ENCODE measurements at regions not wholly inside any gene's neighbourhood (a gene's known extent, or its start where the extent isn't known, plus 50 kb on each side); places are given as distances from the start of the nearest gene placed in this dataset.
A peak's percentile ranks its signal among the peaks of the same experiment; 100 is the strongest.
"Not testable (repeated sequence)": the region's sequence is repeated elsewhere in the genome, so short reads cannot be mapped to it uniquely, and the experiment has no call there.

DNA sequence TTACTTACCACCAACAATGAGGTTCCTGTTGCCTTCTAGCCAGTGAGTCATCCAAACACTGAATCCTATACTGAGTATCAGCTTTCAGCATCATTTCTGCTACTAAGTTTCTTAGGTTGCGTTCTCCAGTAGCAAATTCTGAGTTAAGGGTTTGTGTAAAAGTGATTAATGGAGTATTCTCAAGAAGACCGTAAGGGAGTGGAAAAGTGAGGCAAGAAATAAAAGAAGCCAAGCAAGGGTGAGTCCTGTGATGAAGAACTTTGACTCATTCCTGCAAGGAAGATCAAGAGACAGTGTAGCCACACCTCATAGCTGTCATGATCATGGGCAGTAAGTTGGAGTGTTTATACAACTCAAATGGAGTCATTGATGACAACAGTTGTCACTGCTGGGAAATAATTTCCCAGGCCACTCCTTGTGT is 446.2 kb downstream of the RAPGEF2 start:
- DNase-seq (ENCODE audit: low spot score) = no peak

DNA sequence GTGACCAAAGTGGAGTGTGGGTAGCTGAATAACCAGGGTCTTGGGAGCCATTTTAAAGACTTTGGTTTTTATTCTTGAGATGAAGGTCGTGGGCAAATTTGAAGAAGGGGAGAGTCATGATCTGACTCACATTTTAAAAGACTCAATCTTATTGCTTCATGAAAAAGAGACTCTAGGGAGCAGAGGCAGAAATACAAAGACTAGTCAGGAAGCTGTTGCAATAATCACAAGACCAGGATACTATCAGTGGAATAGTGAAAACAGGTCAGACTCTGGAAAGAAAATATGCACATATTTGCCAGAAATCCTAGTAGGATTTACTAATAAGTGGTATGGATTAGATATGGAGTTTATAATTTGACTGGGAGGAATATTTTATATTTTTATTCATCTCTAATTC is 448.4 kb downstream of the RAPGEF2 start:
- peak; percentile 63 for DNase-seq (ENCODE audit: low spot score)

DNA sequence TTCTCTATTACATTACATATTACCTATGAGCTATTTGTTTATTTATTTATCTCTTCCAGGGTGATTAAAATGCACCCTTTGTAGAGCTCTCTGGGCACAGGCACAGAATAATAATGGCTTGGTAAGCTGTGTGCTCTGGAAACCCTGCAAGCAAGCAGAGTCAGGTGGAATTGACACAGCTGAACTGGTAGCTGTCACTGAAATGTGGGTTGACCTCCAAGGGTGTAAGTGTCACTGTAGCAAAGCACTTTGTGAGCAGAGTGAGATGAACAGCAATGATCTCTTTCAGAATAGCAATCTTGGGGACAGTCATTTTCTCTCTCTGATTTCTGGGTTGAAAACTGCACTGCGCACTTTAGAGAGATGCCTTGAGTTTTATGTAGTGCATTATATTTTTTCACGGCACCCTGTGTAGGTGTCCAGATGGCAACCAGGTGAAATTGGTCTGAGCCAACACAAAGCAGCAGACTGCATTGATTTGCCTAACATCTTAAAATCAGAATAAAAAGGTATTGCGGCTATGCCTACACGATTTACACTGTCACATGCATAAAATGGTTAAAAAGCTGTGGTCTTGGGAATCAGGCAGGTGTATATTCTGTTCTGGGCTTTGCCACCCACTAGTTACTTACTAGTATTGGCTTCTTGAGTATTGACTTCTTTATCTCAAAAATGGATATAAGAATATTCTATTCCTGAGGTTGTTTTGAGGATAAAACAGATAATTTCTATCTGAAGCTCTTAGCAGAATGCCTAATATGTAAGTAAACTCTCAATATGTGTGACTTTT is 450.3 kb downstream of the RAPGEF2 start:
- DNase-seq (ENCODE audit: low spot score) = no peak

DNA sequence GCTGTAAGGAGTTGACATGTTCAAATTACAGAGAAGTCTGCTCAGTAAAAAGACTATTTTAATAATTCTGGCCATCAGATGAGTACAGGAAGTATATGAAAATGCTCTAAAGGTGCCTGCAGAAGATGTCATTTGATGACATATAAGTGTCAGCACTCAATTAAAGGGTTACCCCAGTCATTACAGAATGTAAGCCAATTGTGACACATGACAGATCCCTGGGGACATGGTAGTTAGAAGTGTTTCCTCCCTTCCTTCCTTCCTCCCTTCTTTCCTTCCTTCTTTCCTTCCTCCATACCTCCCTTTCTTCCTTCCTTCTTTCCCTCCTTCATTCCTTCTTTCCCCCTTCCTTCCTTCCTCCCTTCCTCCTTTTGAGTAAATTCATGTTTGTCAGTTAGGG is 453.0 kb downstream of the RAPGEF2 start:
- DNase-seq (ENCODE audit: low spot score) = no peak

DNA sequence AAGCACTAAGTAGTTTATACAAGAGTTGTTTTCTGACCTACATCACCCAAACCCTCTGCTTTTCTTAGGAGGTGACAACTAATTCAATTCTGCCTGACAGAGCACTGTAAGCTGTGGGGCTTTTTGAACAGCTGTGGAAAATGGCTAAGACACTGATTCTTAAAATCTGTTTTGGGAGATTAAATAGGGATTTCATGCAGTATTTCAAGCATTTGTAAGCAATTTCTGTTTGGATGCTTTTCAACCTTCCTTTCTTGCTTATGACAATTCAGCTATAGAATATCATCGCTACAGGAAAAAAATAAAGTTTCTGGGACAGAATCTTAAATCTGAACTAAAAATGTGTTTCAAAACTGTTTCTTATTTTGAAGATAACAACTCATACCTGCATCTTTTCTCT is 459.5 kb downstream of the RAPGEF2 start:
- peak; percentile 15 for DNase-seq (ENCODE audit: low spot score)

DNA sequence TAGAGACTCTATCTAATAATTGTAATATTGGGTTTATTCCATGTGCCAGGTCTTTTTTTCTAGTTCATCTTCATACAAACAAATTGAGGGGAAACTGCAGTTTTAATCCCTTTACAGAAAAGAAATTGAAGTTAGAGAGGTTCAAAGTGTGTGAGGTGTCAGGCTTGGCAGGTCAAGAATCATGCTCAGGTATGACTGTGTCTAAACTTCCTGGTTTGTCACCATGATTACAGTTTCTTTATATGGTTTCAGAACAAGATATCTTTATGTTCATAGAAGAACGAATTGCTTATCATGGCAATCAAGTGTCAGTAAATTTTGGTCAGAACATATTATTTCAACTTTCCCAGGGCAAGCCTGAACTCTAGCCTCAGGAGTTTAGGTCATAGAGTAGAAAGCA is 460.4 kb downstream of the RAPGEF2 start:
- DNase-seq (ENCODE audit: low spot score) = no peak

DNA sequence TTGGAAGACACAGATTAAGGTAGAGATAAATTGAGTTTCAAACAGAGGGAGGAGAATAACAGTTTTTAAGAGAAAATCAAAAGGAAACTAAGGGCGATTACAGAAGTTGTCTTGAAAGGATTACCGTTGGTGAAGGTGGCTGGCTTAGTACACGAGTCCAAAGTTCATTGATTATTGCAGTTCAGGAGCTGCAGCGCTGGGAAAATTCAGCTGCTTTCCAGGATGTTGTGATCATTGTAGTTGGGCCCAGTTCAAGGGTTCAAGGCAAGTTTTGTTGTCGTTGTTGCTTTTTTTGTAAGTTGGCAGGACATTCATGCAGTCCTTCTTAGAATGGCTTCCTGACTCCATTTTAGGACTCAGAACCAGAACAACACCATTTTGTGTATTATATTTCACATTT is 461.7 kb downstream of the RAPGEF2 start:
- no peak for DNase-seq (ENCODE audit: low spot score)

DNA sequence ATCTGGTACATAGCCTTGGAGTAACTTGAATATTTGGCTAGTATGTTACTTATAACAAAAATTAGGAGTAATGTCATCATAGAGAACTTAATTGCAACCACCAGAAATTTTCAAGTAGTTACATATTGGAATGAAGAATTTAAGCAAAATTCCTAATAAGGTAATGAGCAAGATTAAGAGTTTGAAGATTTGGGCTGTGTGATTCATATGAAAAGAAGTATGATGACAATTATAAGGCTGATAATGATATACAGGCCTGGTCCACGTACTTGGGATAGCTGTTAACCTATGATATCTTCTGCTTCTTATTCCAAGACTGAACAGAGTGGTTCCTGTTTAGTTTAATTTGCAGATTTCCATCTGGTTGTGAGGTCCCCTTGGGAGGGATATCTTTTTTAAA is 463.9 kb downstream of the RAPGEF2 start:
- DNase-seq (ENCODE audit: low spot score) = no peak

DNA sequence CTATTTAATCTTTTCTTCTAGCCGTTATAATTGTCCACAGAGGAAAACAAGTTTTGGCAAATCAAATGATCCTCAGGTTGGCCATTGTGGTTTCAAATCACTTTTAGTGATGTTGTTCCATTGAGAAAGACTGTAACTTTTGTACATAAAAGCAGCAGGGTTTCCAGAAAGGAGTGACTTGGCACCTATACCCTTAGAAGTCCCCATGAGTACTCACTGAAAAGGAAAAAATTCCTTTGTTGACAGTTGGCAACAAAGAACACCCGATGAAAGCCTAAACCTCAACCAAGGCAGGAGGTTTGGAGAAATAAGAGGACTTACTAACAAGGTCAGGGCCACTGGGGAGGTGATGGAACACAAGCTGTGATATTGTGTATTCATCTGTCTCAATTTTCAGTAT is 474.4 kb downstream of the RAPGEF2 start:
- DNase-seq (ENCODE audit: low spot score) = no peak

DNA sequence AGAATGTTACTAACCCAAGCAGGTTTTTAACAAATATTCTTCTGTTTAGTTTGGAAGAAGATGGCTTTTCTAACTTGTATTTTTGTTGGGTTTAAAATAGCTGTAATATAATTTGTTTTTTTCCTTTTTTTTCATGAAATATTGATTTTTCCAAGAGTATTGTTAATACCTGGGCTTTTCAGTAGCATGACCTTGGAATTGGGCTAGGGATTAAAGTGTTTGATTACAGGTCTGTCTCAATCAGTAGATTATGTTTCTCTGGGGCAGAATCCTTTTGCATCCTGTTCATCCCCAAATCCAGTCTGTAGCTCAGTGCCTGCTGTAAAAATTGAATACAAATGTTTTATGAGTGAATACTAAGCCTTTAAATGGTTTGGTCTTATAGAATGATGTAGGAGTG is 479.8 kb downstream of the RAPGEF2 start:
- peak; percentile 13 for DNase-seq (ENCODE audit: low spot score)

DNA sequence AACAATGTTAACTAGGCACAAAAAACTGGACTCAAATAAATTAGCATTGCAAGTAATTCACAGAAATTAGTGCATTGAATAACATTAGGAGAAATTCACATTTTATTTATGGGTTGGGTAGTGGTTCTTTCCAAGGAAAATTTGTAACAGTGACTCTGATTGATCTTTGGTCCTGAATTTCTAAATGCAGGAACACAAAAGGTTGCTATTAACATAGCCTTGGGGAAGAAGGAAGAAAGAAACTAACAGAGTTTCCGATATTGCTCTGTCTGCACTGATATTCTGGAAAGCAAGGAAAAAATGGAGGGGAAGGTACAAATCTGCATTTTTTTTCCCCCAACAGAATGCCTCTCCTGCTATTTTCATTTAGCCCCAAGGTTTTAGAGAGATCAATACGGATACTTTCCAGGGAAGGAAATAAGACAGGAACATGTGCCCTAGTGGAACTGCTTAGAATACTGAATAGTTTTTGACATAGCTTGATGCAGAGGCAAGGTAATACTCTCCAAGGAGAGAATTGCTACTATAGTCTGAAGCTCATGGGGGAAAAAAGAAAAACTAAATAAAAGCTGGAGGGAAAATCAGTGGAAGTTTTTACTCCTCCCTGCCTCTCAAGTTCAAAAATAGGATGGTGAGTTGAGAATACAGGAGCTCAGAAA is 490.1 kb downstream of the RAPGEF2 start:
- DNase-seq (ENCODE audit: low spot score) = no peak

DNA sequence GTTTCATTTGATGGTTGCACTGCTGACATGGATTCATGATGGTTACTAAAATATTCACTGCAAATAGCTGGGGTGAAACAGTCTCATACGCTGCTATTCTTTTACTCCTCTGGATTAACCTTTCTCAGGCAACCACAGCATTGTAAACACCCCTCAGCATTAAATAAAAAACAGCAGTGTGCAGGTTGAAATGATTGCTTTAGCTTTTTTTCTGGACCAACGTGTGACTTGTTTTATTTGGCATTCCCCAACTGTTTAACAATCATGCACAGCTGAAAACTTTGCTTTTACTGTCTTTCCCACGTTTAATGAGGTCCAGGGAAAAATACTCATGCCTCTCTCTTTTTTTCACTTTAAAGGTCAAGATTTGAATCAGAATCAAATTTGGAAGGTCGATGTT is 490.8 kb downstream of the RAPGEF2 start:
- DNase-seq (ENCODE audit: low spot score) = no peak

DNA sequence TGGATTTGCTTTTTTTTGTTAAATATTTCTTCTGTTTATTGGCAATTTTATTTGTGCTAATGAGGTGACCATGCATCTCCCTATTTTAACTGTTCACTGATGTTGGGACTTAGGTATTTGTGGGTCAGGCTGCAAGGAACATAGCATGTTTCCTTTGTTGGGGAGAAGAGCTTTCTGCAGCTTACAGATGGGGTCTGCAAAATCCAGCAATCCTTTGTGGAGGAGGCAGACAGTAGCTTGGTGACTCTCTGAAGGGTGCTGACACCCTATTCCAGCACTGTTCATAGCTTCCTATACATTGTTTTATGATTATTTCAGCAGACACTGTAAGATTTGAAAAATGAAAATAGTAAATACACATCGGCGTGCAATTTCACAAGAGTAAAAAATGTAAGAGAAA is 491.7 kb downstream of the RAPGEF2 start:
- no peak for DNase-seq (ENCODE audit: low spot score)

DNA sequence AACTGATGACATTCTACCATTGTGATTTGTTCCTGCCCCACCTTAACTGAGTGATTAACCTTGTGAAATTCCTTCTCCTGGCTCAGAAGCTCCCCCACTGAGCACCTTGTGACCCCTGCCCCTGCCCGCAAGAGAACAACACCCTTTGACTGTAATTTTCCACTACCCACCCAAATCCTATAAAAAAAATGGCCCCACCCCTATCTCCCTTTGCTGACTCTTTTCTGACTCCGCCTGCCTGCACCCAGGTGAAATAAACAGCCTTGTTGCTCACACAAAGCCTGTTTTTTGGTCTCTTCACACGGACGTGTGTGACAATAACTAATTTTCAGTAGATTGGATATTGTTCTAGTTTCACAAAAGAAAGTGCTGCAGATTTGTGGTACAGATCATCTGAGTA is 492.2 kb downstream of the RAPGEF2 start:
- not testable (repeated sequence) for DNase-seq (ENCODE audit: low spot score)

DNA sequence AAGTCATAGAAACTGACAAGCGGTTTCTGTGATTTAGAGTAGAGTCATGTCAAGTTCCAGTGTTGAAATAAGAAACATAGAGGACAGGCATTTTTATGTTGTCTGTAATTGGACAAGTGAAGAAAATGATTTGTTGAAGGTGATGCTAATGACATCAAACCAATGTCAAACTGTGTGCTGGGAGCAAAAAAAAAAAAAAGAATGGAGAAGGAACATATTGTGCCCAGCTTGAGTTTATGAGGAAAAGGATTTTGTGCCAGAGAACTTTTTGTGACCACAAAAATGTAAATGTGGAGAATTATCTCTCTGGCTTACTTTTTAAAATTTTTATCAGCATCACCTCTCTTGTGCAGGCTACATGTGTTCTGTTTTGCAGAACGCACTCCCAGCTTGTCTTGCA is 495.7 kb downstream of the RAPGEF2 start:
- no peak for DNase-seq (ENCODE audit: low spot score)

DNA sequence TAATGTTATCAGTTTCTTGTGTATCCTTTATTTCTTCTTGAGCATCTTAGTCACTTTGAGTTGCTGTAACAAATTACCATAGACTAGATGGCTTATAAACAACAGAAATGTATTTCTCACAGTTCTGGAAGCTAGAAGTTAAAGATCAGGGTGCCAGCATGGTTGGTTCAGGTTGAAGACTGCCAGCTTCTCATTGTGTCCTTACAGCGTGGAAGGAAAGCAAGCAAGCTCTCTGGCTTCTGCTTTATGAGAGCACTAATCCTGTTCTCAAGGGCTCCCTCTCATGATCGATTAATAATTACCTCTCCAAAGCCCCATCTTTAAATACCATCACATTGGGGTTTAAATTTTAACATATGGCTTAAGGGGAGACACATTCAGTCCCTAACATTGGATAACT is 497.2 kb downstream of the RAPGEF2 start:
- DNase-seq (ENCODE audit: low spot score) = no peak

DNA sequence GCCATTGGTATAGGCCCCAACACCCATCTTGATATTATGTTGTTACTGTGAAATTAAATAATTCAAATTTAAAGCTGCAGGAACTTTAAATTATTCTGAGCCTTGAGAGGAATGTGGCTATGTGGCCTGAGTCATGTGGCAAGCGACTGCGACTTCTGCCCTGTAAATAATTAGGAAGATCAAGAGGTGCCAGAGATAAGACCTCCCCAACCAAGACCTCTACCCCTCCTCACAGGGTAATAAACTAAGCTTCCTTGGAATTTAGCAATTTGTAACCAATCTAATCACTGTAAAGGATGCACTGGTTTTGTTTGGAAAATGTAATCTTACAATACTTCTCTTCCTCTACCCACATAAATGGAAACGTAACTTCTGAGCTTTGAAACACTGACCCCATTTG is 501.9 kb downstream of the RAPGEF2 start:
- no peak for DNase-seq (ENCODE audit: low spot score)

DNA sequence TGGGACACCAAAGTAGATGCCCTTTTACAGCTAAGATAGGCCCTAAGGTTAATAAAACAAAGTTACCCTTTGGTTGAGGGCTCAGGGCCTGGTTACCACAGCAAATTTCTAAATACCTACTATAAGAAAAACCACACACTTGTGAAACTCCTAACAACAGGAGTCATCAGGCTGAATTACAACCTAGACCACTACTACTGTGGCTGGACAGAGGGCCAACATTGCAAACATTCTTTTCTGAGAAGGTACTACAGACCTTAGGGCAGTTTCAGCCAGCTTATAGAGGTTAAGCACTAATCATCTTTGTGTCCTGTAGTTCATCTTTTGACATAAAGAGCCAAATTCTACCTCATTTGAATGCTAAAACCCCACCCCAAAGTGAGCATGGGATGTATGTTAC is 504.0 kb downstream of the RAPGEF2 start:
- no peak for DNase-seq (ENCODE audit: low spot score)

DNA sequence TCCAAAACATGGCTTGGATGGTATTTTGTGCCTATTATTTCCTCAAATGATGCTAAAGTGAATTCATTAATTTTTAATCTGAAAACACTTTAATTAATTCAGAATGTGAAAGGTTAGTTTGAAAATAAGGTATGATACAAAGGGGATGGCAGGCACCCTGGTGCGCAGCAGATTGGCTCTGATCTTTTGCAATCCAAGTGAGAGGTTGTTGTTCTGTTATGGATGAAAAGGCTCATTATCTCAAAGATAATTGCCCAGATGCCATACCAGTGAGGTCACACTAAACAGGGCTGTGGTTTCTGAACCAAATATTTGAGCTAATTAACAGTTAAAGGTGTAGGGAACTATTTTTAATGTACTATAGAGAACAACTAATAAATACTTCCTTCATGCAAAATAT is 504.9 kb downstream of the RAPGEF2 start:
- no peak for DNase-seq (ENCODE audit: low spot score)

DNA sequence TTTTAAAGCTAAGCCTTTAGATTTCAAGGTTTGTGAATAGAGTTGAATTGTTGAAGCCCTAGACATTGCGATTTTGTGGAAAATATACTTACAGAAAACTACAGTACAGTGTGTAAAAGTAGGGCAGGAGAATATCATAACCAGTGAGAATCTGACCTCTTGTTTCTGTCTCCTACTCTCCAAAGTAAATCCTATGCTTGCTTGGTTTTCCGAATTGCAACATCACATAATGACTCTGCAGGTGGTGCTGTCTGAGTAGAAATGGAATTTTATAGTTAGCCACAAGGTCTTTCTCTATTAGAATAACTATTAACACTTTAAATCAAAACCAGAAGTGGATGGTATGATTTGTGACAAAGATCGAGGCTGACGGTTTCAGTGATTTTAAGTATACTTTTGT is 505.6 kb downstream of the RAPGEF2 start:
- no peak for DNase-seq (ENCODE audit: low spot score)

DNA sequence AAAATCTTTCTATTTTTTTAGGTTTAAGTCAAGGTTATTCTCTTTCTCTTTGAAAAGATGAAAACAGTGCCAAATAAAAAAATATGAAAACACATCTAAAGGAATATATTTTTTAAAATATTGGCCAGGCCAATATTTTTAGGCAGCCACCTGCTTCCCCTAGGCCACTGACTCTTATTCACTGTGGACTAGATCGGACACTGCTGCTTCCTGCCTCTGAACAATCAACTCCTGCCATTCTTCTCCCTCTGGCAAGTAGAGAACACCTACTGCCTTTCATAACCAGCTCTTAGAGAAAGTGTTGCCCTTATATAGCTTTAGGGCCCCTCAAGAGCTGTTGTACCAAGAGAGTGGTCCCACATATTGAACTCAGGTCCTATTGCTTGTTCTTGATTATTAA is 529.2 kb downstream of the RAPGEF2 start:
- DNase-seq (ENCODE audit: low spot score) = no peak

DNA sequence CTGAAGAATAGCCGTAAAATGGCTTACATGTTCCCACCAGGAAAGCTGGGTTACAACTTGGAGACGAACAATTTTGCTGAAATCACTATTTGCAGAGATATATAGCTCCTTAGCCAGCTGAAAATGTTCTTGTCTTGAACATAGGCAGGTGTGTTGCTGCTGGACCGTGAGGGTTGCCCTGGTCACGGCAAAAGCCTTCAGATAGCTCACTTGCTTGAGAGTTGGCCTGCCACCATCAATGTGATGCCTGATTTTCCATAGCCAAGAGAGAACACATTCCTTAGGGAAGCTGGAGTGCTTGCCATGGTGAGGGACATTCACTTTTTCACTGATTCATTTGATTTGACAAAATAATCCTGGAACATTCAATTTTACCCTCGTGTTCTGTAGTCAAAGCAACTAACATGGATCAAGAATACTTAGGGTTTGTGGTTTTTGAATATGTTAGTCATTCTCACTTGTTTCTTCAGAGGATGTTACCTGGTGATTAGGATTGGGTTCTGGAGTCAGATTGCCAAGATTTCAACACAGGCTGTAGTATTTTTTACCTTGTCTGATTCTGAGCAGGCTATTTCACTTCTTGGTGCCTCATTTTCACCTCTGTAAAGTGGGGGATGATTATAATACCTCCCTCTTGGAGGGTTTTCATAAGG is 536.9 kb downstream of the RAPGEF2 start:
- DNase-seq (ENCODE audit: low spot score) = no peak

DNA sequence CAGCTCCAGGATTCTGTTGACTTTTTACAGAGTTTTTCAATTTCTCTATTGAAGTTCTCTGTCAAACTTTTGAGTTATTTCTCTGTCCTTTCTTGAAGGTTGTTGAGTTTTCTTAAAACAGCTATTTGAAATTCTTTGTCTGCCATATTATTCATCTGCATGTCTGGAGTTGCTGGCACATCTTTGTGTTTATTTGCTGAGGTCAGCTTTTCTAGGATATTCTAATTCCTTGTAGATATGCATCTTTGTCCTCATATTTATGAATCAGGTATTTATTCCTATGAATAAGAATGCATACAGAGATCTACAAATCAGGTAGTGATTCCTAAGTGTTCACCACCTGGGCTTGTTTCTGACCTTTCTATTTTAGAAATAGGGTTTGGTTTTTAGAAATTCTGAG is 546.4 kb downstream of the RAPGEF2 start:
- no peak for DNase-seq (ENCODE audit: low spot score)
